ENCODE measurements at regions not wholly inside any gene's neighbourhood (a gene's known extent, or its start where the extent isn't known, plus 50 kb on each side); places are given as distances from the start of the nearest gene placed in this dataset.

DNA sequence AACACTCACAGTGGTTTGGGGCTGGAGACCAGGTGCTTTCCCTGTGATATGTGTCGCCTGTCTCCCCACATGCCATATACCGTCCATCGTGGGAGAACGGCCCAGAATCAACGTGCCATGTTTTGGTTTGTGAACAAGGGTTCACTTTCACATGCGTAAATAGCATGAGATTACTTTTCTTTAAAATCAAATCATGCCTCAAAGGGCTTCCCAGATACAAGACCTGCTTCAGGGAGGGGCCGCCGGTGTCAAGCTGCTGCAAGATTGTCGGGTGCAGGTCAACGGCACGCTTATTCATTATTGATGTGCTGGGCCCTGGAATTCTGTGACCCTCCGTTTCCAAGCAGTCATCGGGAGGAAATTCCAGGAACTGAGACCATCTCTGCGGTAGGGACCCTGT is 145.2 kb upstream of the RTL1 start:
- no peak for DNase-seq

DNA sequence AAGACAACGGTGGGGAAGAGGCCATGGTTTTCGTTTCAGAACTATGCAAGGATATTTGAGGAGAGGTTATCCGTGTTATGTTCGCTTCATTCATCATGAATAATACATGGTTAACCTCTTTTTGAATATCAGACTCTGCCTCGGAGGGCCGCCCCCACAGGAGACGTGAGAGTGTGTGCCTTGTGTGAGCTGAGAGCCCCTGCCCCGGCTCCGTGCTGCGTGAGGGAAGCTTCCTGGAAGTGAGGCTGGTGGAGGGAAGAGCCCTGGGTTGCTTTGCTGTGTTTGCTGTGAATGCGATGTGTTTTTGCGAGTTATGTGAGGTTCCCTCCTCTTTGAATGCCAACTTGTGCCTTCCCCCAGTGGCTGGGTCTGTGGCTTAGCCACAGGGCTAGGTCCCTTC is 146.0 kb upstream of the RTL1 start:
- no peak for DNase-seq

DNA sequence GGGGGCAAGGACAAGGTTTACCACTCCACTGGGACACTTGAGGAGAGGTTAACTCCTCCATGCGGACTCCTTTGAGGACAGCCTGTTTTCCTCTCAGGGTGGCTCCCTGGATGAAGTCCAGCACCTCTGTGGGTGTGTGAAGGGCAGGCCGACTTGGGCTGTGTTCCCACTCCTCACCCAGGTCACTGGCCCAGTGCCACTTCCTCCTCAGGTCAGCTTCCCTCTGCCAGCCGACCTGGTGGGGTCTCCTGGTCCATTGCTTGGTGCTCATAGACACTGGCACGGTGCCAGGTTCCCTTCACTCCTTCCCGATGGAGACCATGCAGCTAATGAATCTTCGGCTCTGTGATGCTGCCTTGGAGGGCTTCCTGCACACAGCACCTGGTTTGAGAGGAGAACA is 146.4 kb upstream of the RTL1 start:
- DNase-seq = no peak

DNA sequence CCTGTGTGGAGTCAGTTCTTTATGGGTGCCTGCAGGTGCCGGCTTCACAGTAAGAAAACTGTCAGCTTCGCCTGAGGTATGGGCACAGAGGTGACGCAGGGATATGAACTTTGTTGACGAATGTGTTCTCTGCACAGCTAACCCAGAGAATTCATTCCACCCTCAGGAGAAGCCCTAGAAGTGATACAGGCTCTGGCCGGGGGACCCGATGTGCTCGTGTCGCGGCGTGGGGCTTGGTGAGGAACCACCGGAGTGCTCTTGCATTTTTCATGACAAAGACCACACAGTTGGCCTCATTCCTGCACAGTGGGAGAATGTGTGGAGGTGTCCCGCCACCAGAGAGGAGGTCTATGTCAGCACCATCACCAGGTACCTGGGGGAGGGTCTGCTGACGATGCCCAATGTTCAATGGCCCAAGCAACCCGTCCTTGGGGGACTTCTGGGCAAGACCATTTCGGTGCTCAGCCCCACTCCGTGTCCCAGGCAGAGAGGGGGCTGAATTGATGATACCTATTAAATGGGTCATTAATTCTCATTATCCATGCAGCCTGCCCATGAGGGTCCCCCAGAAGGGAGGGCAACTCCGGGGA is 147.5 kb upstream of the RTL1 start:
- DNase-seq = no peak

DNA sequence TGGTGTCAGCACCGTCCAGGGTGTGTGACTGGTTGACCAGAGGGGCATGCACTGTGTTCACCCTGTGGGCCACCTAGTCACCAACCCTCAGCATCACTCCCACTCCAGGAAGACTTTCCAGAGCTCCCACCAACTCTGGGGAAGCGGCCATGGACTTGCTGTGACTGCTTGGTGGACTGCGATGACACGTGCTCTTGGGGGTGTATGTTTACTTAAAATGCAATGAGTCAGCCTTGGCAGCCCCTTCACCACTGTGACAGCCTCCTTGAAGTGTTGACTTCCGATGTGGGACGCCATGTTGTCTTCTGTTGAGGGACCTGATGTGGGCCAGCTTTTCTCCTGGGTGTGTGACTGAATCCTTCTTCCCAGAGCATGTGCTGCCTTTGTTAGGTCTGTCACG is 151.1 kb upstream of the RTL1 start:
- DNase-seq = no peak

DNA sequence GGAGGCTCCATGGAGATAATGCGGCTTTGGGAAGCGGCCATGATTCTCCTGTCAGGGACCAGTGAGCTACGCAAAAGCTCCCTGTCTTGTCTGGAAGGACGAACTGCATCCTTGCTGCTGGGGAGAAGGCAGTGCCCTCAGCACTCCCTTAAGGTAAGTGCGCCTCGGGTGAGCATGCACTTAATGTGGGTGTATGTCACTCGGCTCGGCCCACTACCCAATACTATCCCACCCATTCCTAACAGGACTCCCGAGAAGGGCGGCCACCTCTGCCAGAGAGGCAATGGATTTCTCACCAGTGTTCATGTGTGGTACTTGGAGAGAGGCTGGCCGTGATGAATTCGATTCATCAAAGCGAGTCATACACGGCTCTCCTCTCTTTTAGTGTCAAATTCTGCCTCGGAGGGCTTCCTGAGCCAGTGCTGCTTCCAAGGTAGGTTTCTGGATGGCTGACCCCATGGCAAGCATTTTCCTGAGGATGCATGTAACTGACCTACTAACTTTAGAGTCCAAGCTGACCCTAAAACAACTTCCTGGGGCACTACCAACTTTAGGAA is 151.7 kb upstream of the RTL1 start:
- no peak for DNase-seq

DNA sequence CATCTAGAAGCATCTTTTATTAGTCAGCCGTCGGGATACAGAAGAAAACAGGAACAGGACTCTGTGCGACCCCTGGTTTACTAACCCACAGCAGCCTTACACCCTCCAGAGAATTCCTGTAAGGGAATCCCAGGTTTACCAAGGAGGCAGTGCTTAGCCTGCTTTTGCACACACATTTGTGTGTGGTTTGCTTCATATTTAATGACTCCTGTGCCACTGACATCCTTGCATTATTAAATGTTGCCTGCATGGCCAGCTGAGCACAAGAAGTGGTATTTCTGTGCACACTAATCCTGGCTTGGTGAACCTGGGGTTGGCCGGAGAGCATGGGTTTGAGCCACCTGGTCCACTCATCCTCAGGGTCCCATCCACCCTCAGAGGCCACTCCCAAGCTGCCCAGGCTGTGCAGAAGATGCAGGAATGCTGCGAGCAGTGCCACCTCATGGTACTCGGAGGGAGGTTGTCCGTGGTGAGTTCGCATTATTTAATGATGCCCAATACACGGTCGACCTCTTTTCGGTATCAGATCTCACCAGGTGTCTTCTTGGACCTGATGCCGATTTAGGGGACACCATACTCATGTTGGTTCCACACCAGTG is 152.4 kb upstream of the RTL1 start:
- no peak for DNase-seq

DNA sequence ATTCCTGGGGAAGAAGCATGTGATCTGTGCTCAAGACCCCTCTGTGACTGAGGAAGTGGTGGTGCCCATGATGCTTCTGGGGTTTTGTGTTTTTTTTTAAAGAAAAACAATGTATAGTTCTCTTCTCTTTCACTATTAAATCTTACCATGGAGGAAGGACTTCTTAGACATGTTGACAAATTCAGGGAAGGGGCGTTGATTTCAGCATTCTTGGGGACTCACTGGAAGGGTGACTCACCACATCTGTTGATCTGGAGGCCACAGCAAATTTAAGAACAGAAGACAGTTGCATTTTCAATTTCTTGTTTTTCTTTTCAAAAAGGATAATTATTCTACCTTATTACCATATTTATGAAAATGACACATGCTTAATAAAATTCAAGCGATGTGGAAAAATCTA is 152.9 kb upstream of the RTL1 start:
- DNase-seq = no peak

DNA sequence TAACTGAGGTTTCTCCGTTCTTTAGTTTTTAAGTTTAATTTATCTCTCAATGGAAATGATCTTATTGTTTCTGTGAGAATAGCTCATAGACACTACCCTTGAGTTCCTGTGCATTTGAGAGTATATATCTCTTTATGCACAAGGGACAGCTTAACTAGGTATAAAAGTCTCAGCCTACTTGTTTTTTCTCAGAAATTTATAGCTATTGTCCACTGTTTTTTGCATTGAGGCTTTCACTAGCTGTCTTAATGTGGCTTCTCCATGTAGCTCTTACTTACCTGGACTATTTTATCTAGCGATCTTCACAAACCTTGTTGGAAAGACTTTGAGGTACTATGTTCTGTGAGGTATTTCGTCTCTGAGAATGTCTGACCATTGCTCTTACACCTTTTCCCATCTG is 153.9 kb upstream of the RTL1 start:
- no peak for DNase-seq

DNA sequence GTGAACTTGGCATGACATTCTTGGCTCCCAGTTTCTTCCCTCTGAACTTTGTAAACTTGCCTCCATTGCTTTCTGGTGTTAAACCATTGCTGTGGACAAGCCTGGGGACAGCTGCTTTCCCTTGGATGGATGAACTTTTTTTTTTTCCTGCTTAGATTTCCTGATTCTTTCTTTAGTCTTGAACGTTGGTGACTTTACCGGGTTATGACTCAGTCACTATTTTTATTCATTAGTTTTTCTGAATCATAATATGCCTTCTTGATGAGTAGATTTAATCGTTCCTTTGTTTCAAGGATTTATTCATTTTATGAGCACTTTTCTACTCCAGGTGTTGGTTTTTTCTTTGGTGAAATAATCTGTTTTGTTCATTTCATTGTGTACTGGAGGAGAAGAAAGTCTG is 155.0 kb upstream of the RTL1 start:
- DNase-seq = no peak

DNA sequence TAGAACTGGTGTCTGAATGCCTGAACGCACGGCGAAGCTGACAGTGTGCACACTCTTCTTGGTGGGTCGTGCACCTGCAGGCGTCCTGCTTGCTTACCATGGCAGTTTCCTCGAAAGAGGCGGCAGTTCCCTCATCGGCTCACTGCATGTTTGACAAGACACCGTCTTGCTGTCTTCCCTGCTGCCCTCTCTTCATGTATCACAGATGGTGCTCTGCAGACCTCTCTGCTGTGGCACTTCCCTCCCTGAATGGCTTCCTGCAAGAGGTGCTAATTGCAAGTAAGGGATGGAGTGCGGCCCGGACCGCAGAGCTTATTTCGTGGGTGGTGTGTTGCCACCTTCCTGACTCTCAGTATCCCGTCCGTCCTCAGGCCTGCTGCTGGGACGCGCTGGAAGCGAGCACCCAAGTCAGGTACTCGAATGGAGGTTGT is 156.7 kb upstream of the RTL1 start:
- no peak for DNase-seq

DNA sequence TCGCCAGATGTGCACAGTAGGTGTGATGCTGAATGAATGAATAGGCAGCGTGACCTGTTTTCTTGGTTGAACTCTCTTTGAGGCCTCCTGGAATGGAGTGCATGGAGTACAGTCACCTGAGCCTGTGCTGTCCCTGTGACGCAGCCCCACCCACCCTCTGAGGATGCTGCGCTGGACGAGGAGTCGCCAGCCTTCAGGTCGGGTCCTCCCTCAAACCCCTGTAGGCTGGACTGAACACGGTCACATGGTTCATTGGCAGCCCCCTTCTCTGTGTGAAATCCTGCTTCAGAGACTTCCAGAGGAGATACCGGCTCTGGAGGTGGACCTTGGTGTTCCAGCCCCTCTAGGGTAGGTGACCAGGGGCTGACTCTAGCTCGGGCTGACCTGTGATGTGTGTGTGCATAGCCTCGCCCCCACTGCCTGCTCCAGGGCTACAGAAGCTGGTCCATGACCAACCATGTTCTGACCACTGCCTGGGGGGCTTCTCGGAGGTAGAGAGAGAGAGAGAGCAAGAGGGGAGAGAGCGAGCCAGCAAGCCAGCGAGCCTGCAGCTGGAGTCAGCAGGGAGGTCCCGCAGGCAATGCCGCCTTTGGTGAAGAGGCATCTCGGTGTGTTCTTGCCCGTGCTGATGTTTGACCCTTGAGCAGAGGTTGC is 158.0 kb upstream of the RTL1 start:
- no peak for DNase-seq

DNA sequence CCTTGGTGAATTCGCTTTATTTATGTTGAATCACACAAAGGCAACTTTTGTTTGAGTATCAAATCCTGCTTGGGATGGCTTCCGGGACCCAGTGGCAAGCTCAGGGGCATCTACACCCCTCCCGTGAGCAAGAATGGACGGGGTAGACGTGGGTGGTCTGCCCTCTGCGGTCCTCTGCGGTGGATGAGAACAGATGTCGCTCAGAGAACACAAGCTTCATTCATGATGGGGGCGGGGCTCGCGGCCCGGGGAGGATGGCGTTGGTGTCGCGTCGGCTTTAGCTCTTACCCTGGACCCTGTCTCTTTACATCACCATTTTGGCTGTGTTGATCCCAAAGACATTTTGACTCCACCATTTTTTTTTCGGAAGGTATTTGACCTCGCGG is 158.5 kb upstream of the RTL1 start:
- DNase-seq = no peak

DNA sequence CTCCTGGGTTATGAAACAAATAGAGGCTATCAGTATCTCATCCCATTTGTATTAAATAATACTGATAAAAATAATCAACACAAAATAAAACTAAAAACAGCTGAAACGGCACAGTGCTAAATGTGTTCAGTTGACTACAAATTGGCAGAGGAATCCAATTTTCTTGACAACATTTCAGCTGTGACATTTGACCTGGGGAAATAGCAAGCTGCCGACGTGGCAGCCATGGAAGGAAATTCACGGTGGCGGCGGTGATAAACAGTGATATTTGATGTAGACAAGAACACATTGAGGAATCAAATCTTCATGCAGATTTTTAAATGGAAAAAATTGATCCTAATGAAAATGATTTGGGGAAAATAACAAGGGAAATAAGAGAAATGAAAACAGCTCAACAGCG is 159.1 kb upstream of the RTL1 start:
- no peak for DNase-seq

DNA sequence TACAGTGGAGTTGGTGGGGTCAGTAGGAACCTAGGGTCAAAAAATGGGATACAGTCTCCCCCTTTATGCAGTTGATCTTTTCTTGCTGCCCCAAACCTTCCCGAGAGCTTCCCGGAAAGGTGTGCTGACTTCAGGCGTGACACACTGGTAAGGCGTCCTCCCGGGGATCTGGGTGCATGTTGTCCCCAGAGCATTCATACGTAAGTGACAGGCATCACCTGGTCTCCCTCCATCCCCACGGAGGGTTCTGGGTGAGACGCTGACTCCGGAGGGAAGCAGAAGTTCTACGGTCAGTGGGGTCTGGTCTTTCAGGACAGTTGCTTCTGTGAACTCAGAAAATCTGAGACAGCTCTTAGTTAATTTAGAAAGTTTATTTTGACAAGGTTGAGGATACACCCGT is 159.6 kb upstream of the RTL1 start:
- DNase-seq = no peak

DNA sequence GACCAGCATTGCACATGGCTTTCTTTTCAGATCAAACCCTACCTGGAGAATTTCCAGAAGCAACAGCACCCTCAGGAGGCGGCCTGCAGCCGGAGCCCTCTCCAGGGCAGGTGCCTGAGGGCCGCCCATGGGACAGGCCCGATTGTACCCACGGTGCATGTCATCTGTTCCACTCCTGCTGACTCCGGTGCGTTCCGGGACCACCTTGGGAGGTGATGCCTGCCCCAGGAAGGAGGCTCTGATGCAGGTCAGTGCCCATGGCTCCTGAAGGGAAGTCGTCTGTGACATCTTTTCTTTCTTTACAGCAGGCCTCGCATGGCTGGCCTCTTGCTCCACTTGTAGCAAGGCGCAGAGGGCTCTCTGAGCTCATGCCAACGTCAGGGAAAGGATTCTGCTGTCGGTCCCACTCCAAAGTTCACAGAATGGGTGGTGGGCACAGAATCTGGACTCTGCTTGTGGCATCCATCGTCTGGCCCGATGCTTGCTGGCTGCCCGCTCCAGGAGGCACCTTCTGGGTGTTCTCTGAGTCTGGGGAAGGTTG is 160.7 kb upstream of the RTL1 start:
- DNase-seq = no peak

DNA sequence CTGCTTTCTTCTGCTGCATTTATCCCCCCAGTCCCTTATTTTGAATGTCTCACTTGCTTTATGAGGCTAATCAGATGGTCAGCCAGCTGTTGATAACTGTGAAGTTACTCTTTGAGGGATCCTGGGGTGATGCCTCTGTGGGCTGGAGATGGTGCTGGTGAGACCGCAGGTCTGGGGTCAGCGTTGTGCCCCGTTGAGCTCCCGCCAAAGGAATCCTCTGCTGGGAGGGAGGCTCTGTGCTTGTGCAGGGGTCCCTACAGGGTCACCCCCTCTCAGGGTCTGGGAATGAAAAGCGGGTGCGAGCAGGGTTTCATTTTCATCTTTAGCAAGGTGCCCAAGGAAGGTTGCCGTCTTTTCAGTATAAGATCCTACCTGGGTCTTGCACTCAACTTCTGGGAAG is 161.2 kb upstream of the RTL1 start:
- no peak for DNase-seq

DNA sequence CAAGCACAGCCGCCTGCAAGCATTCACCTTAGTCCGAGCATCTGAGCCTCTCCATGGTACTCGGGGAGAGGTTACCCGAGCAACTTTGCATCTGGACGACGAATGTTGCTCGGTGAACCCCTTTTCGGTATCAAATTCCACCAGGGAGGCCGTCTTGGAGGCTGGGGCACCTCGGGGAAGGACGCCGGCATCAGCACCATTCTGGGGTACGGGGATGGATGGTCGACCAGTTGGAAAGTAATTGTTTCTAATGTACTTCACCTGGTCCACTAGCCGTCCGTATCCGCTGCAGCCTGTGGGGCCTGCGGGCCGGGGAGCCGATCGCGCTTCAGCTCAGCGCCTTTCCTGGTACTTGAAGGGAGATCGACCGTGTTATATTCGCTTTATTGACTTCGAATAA is 161.7 kb upstream of the RTL1 start:
- no peak for DNase-seq

DNA sequence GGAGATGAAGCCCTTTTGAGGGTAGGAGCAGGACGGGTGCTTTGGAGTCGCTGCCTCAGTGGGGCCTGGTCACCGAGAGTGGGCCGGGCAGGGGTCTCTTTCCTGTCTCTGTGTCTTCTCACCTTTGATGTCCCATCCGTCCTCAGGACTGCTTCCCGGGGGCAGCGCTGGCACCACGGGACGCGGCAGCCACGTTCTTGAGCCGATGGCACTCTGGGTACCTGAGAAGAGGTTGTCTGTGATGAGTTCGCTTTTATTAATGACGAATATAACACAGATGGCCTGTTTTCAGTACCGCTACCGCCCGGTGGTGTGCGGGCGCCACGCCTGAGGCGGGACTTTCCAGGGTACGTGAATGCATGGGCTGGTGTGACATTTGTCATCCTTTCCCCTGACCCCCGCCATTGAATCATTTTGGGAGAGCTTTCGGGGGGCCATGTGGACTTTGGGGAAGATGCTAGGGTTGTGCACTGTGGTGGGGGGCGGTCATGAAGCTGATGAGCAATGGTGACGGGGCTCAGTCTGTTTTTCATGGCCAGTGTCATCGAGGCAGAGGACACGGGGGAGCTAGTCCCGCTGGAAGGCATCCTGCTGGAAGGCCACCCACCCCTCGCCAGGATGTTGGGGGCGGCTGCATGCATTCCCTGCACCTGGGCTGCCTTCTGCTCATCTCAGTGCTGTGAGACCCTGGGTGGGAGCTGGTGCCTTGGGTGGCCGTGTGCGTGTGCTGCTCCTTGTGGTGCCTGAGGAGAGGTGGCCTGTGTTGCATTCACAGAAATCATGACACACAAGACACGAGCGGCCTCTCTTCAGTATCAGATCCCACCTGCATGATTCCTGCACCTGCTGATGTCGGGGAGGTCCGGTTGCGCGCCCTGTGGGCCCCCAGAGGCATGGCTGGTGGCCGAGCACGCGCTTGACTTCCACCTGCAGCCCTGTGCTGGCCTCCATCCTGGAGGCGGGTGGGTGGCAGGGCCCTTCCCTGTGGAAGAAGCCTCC is 162.5 kb upstream of the RTL1 start:
- DNase-seq = no peak

DNA sequence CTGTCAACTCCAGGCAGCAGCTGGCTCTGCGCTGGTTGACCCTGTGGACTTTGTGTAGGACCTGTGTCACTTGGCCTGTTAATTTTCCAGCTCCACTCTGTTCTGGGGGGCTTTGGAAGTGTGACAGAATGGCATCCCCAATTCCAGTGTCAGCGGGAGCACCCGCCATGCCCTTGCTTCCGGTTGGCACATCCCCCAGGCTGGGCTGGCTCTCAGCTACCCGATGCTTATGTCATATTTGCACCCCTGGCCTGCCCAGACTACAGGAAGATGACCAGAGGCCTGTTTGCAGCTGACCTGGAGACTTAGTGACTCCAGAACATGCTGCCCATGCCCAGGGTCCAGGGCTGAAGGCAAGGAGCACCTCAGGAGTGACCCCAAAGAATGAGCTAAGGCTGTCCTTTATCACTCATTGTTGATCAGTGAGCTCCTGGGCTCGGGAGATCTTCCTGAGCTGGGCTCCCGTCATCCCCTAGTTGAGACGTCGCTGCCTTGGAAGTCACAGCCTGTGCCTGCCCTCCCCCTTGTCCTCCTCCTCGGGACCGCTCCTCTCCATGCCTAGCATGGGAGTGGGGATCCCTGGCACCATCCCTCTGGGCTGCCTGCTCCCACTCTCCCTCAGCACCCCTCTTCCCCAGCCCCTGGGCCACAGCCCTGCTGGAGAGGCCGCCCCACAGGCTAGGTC is 163.4 kb upstream of the RTL1 start:
- DNase-seq = no peak

DNA sequence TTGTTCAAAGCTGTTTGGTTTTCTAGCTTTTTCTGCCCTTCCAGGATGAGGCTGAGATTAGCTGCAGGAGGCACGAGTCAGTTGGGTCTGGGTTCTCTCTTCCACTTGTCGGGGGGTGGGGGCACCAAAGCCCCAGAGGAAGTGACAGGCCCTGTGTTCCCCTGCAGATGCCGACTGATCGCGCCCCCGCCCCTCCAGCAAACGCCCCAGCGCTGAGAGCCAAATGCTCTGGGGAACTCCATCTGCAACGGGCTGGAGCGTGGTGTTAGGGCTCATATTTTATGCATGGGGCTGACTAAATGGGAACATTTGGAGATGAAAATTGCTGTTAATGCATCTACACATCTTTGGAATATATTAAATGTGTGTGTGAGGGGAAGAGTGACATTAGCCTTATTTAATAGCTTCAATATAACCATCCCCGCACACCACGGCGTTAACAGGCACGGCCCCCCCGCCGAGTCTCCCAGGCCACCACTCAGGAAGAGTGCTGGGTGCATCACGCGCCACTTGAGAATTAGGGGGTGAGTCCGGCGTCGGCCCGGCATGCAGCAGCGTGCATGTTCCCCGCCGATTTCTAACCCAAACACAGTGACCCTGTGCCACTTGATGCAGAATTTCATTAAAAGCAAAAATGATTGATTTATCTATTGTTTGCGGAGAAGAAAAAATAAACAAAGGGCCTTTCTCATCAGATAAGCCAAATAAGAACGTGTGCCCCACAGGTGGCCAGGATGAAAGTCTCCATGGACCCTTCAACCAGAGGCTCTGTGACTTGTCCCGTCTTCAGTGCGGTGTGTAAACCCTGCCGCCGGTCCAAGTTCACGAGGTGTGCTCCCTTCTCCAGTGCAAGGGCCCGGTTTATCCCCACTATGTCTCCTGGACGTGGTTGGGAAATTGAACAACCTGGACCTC is 165.0 kb upstream of the RTL1 start:
- DNase-seq = no peak

Data from effector CD8-positive, alpha-beta T cell (primary cell).